GM12891 (cell line): ENCODE measurements at regions not wholly inside any gene's neighbourhood (a gene's known extent, or its start where the extent isn't known, plus 50 kb on each side); places are given as distances from the start of the nearest gene placed in this dataset.
"Not testable (repeated sequence)": the region's sequence is repeated elsewhere in the genome, so short reads cannot be mapped to it uniquely, and the experiment has no call there.

ENCODE experiments used
- PAX5 ChIP-seq: IDR thresholded peaks from 2 replicates; pipeline ENCODE4 v1.6.1; 2011; ENCODE audit warnings: low read length, moderate library complexity, mild to moderate bottlenecking; ENCODE audit not compliant: insufficient read depth, severe bottlenecking
- POLR2A ChIP-seq: IDR thresholded peaks from 2 replicates; pipeline ENCODE4 v1.6.1; 2011; ENCODE audit warnings: low read depth, low read length, control low read depth
- POLR2AphosphoS5 ChIP-seq: IDR thresholded peaks from 2 replicates; pipeline ENCODE4 v1.6.1; 2011; ENCODE audit warnings: low read depth, low read length, control low read depth
- POU2F2 ChIP-seq: IDR thresholded peaks from 2 replicates; pipeline ENCODE4 v1.6.1; 2011; ENCODE audit warnings: low read depth, mild to moderate bottlenecking, control low read depth, low read length, moderate library complexity
- SPI1 ChIP-seq: IDR thresholded peaks from 2 replicates; pipeline ENCODE4 v1.6.1; 2011; ENCODE audit warnings: low read depth, low read length, control low read depth
- TAF1 ChIP-seq: IDR thresholded peaks from 2 replicates; pipeline ENCODE4 v1.6.1; 2011; ENCODE audit warnings: low read depth, low read length, control low read depth

DNA sequence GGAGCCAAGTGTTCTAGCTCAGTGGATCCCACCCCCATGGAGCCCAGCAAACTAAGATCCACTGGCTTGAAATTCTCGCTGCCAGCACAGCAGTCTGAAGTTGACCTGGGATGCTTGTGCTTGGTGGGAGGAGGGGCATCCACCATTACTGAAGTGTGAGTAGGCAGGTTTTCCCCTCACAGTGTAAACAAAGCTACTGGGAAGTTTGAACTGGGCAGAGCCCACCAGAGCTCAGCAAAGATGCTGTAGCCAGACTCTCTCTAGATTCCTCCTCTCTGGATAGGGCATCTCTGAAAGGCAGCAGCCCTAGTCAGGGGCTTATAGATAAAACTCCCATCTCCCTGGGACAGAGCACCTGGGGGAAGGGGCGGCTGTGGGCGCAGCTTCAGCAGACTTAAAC, 293.1 kb upstream of the NOX3 start:
- TF ChIP-seq TAF1, POLR2A, POLR2AphosphoS5, SPI1, POU2F2, PAX5: not testable (repeated sequence)
